Muscle of leg (tissue), 3 donors: ENCODE measurements at regions not wholly inside any gene's neighbourhood (a gene's known extent, or its start where the extent isn't known, plus 50 kb on each side); places are given as distances from the start of the nearest gene placed in this dataset.

Experiments used
- DNase-seq: peaks from one replicate; pipeline ENCODE4 v3.0.0; 2013
- H3K27ac ChIP-seq: one replicate; pipeline ENCODE4 v1.5.1; 2013; ENCODE audit warnings: mild to moderate bottlenecking, low read length, control low read depth
- H3K27me3 ChIP-seq: one replicate; pipeline ENCODE4 v1.6.1; 2013; ENCODE audit warnings: low read length; ENCODE audit not compliant: control insufficient read depth, insufficient read depth
- H3K36me3 ChIP-seq: one replicate; pipeline ENCODE4 v1.6.1; 2013; ENCODE audit warnings: low read length; ENCODE audit not compliant: control insufficient read depth, insufficient read depth
- H3K4me1 ChIP-seq: one replicate; pipeline ENCODE4 v1.6.1; 2013; ENCODE audit warnings: low read length; ENCODE audit not compliant: control insufficient read depth, insufficient read depth
- H3K4me3 ChIP-seq: one replicate; pipeline ENCODE4 v1.5.1; 2013; ENCODE audit warnings: low read length, control low read depth
- H3K9me3 ChIP-seq: replicated peaks from 2 replicates; pipeline ENCODE4 v1.6.1; 2013; ENCODE audit warnings: low read depth, low read length; ENCODE audit not compliant: control insufficient read depth
- WGBS: methylation state at CpG from one replicate; pipeline ENCODE4 v1.1.5; 2013; ENCODE audit warnings: missing lambda C conversion rate; ENCODE audit not compliant: insufficient coverage; 5-methylcytosine and 5-hydroxymethylcytosine counted together

GRCh38 chr20:56945901-56946300 lies 316.8 kb downstream of the TFAP2C start:
- Histone ChIP-seq H3K4me1 (no peaks in the 10 kb centered on the region), H3K27ac (no peak overlapping the region), H3K27me3 (peaks cover 29% of the 10 kb centered on the region), H3K36me3 (no peaks in the 10 kb centered on the region), H3K4me3 (no peak overlapping the region), H3K9me3 (no peaks in the 10 kb centered on the region)
- 84% methylated on average over 4 of the region's 5 CpGs for WGBS
- no peak for DNase-seq

GRCh38 chr20:56949318-56949717 lies 317.1 kb downstream of the BMP7 start:
- peaks cover 55% of the 10 kb centered on the region for H3K27me3 ChIP-seq
- no peaks in the 10 kb centered on the region for H3K9me3 ChIP-seq
- WGBS = 75% methylated on average over 3 of the region's 6 CpGs
- no peaks in the 10 kb centered on the region for H3K36me3 ChIP-seq
- no peak overlapping the region for H3K27ac ChIP-seq
- no peak overlapping the region for H3K4me3 ChIP-seq
- no peak for DNase-seq
- peaks cover 9% of the 10 kb centered on the region for H3K4me1 ChIP-seq

- no peak for DNase-seq
- H3K9me3 ChIP-seq = no peaks in the 10 kb centered on the region
- 37% methylated on average over 12 of the region's 19 CpGs for WGBS
Measured at GRCh38 chr20:56952258-56953047, 314.0 kb downstream of the BMP7 start.

GRCh38 chr20:56953048-56953586 lies 313.3 kb downstream of the BMP7 start:
- DNase-seq = peak; percentile 34

More at GRCh38 chr20:56952258-56953047, 314.0 kb downstream of the BMP7 start:
- Histone ChIP-seq H3K27ac (no peak overlapping the region), H3K36me3 (no peaks in the 10 kb centered on the region), H3K27me3 (peaks cover 47% of the 10 kb centered on the region), H3K4me3 (no peak overlapping the region), H3K4me1 (peaks cover 13% of the 10 kb centered on the region)

GRCh38 chr20:56954797-56955196 lies 311.6 kb downstream of the BMP7 start:
- Histone ChIP-seq H3K27ac (no peak overlapping the region), H3K36me3 (no peaks in the 10 kb centered on the region), H3K9me3 (no peaks in the 10 kb centered on the region), H3K4me3 (no peak overlapping the region), H3K4me1 (peaks cover 21% of the 10 kb centered on the region), H3K27me3 (peaks cover 51% of the 10 kb centered on the region)
- 86% methylated on average over 13 of the region's 15 CpGs for WGBS
- no peak for DNase-seq

More at GRCh38 chr20:56953048-56953586, 313.3 kb downstream of the BMP7 start:
- H3K9me3 ChIP-seq = no peaks in the 10 kb centered on the region
- peaks cover 19% of the 10 kb centered on the region for H3K4me1 ChIP-seq
- peaks cover 49% of the 10 kb centered on the region for H3K27me3 ChIP-seq
- 72% methylated on average over 24 of the region's 24 CpGs for WGBS
- H3K36me3 ChIP-seq = no peaks in the 10 kb centered on the region
- H3K27ac ChIP-seq = no peak overlapping the region
- H3K4me3 ChIP-seq = no peak overlapping the region

- Histone ChIP-seq H3K27ac (no peak overlapping the region), H3K9me3 (no peaks in the 10 kb centered on the region), H3K36me3 (no peaks in the 10 kb centered on the region), H3K4me3 (no peak overlapping the region), H3K4me1 (peaks cover 21% of the 10 kb centered on the region), H3K27me3 (peaks cover 51% of the 10 kb centered on the region)
- 19% methylated on average over 9 of the region's 9 CpGs for WGBS
- no peak for DNase-seq
Measured at GRCh38 chr20:56955680-56956079, 310.8 kb downstream of the BMP7 start.

GRCh38 chr20:56956534-56956933 lies 309.9 kb downstream of the BMP7 start:
- Histone ChIP-seq H3K27me3 (peaks cover 48% of the 10 kb centered on the region), H3K9me3 (no peaks in the 10 kb centered on the region), H3K4me1 (peaks cover 21% of the 10 kb centered on the region), H3K27ac (no peak overlapping the region), H3K4me3 (no peak overlapping the region), H3K36me3 (no peaks in the 10 kb centered on the region)
- no peak for DNase-seq
- WGBS = 92% methylated on average over 2 of the region's 7 CpGs

- Histone ChIP-seq H3K4me3 (no peak overlapping the region), H3K9me3 (no peaks in the 10 kb centered on the region), H3K36me3 (no peaks in the 10 kb centered on the region), H3K27ac (peak overlapping the region; percentile 8), H3K27me3 (peaks cover 37% of the 10 kb centered on the region), H3K4me1 (peaks cover 15% of the 10 kb centered on the region)
- peak; percentile 78 for DNase-seq
- 37% methylated on average over 22 of the region's 34 CpGs for WGBS
Measured at GRCh38 chr20:56957737-56958553, 308.5 kb downstream of the BMP7 start.

GRCh38 chr20:56964901-56965300 lies 301.5 kb downstream of the BMP7 start:
- H3K9me3 ChIP-seq = no peaks in the 10 kb centered on the region
- no CpG with 5 or more reads among the region's 2 CpGs for WGBS

GRCh38 chr20:56967916-56968315 lies 298.5 kb downstream of the BMP7 start:
- Histone ChIP-seq H3K4me3 (no peak overlapping the region), H3K27ac (no peak overlapping the region), H3K36me3 (no peaks in the 10 kb centered on the region), H3K27me3 (peaks cover 9% of the 10 kb centered on the region), H3K4me1 (no peaks in the 10 kb centered on the region), H3K9me3 (no peaks in the 10 kb centered on the region)
- DNase-seq = no peak
- WGBS = 73% methylated on average over 10 of the region's 12 CpGs

More at GRCh38 chr20:56964901-56965300, 301.5 kb downstream of the BMP7 start:
- H3K4me3 ChIP-seq = no peak overlapping the region
- H3K27ac ChIP-seq = no peak overlapping the region
- H3K27me3 ChIP-seq = peaks cover 2% of the 10 kb centered on the region
- H3K4me1 ChIP-seq = no peaks in the 10 kb centered on the region
- no peak for DNase-seq
- no peaks in the 10 kb centered on the region for H3K36me3 ChIP-seq
